ENCODE measurements at regions not wholly inside any gene's neighbourhood (a gene's known extent, or its start where the extent isn't known, plus 50 kb on each side); places are given as distances from the start of the nearest gene placed in this dataset.

DNA sequence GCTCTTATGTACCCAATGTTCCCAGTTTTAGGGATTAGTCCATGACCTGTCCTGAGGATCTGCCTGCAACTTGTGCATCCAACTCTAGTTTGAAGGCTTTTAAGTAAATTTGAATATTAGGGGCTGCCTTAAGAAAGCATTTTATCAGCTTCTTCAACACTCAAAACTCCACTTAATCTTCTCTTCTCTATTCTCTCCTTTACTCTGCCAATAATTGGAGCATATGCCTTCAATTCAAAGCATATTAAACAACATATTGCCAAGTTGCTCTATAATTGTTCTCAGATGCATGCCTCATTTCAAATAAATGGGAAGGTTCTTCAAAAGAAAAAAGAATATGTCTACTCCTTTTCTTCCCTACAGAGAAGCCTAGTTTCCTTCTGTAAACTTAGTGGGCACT lies 84.8 kb upstream of the NCKAP5 start:
- Mint-ChIP-seq H3K4me3 (no peak overlapping the region), H3K36me3 (no peaks in the 10 kb centered on the region), H3K4me1 (no peaks in the 10 kb centered on the region), H3K27me3 (no peaks in the 10 kb centered on the region), H3K27ac (no peak overlapping the region), H3K9me3 (peaks cover 2% of the 10 kb centered on the region)
- ATAC-seq (ENCODE audit: low read depth) (no peak), DNase-seq (ENCODE audit: low spot score in 2 of 2) (no peak)

DNA sequence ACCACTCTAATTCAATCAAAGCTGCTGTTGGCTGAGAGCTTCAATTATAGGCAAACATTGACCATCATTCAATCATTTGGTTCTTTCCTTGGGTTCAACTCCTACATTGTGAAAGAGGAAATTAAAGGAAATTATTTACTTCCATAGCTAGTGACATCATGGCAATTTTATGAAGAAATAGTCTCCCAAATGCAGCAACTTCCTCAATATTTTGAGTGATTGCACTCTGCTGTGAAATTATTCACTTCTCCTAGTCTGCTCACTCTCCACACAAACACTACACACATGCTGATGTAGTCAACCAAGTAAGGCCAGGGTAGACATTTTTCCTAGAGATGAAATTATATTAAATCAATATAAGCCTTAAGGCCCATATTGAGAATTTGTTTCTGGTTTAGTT lies 86.7 kb upstream of the NCKAP5 start:
- ATAC-seq (ENCODE audit: low read depth) (no peak), DNase-seq (ENCODE audit: low spot score in 2 of 2) (no peak)
- Mint-ChIP-seq H3K9me3 (no peaks in the 10 kb centered on the region), H3K4me1 (no peaks in the 10 kb centered on the region), H3K27me3 (peaks cover 1% of the 10 kb centered on the region), H3K36me3 (no peaks in the 10 kb centered on the region), H3K27ac (no peak overlapping the region), H3K4me3 (no peak overlapping the region)

DNA sequence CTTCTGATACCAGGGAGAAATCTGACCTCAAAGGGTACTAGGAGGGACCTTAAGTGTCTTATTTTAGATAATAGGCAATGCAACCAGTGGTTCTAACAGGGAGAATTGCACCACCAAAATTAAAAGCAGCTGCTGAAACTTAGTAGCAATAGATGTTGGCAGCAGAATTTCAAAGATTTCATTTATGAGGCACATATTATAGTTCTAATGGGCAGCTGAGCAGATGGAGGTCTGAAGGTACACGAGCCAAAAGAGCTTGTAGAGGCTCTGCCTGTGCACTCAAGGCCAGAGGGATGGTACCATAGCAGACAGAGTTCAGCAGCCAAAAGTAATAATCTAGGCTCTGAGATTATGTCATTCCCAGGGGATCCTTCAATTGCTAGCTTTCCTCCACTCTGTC lies 87.3 kb upstream of the NCKAP5 start:
- Mint-ChIP-seq H3K4me3 (no peak overlapping the region), H3K27ac (no peak overlapping the region), H3K4me1 (no peaks in the 10 kb centered on the region), H3K36me3 (no peaks in the 10 kb centered on the region), H3K27me3 (peaks cover 1% of the 10 kb centered on the region), H3K9me3 (no peaks in the 10 kb centered on the region)
- ATAC-seq (ENCODE audit: low read depth) (no peak), DNase-seq (ENCODE audit: low spot score in 2 of 2) (no peak)

- H3K9me3 Mint-ChIP-seq, result no peaks in the 10 kb centered on the region
- H3K27ac Mint-ChIP-seq, result no peak overlapping the region
- DNase-seq (ENCODE audit: low spot score in 2 of 2) (no peak), ATAC-seq (ENCODE audit: low read depth) (no peak)
- no peaks in the 10 kb centered on the region for H3K36me3 Mint-ChIP-seq
- no peaks in the 10 kb centered on the region for H3K4me1 Mint-ChIP-seq
- H3K4me3 Mint-ChIP-seq, result no peak overlapping the region
- H3K27me3 Mint-ChIP-seq, result peaks cover 1% of the 10 kb centered on the region
Observed at GRCh38 chr2:133657591-133657990, 89.3 kb upstream of the NCKAP5 start.

- no peaks in the 10 kb centered on the region for H3K4me1 Mint-ChIP-seq
- no peak for ATAC-seq (ENCODE audit: low read depth)
- no peak overlapping the region for H3K4me3 Mint-ChIP-seq
- no peaks in the 10 kb centered on the region for H3K9me3 Mint-ChIP-seq
- H3K36me3 Mint-ChIP-seq, result no peaks in the 10 kb centered on the region
- no peak for DNase-seq (ENCODE audit: low spot score in 2 of 2)
- no peak overlapping the region for H3K27ac Mint-ChIP-seq
- H3K27me3 Mint-ChIP-seq, result peaks cover 1% of the 10 kb centered on the region
Observed at GRCh38 chr2:133658020-133658903, 90.0 kb upstream of the NCKAP5 start.

DNA sequence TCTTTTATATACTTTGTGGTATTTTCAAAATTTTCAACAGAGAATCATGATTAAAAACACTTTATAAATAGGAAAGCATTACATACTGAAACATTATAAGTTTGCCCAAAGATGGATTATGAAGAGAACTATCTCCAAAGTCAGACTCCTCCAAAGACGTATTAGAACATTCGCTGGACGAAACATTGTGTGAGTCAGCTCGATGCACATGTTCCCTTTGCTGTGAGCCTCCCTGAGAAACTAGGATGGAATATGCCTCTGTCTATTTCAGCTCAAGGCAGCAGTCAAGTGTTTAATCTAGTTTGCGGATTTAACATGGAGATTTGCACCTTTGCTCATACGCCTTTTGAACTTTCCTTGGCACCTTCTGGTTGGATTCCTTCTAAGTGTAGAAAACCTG lies 92.2 kb upstream of the NCKAP5 start:
- H3K27ac Mint-ChIP-seq, result no peak overlapping the region
- H3K9me3 Mint-ChIP-seq, result no peaks in the 10 kb centered on the region
- DNase-seq (ENCODE audit: low spot score in 2 of 2), result no peak
- no peak overlapping the region for H3K4me3 Mint-ChIP-seq
- no peaks in the 10 kb centered on the region for H3K36me3 Mint-ChIP-seq
- H3K27me3 Mint-ChIP-seq, result peaks cover 1% of the 10 kb centered on the region
- no peaks in the 10 kb centered on the region for H3K4me1 Mint-ChIP-seq
- ATAC-seq (ENCODE audit: low read depth), result no peak

- no peaks in the 10 kb centered on the region for H3K36me3 Mint-ChIP-seq
- H3K4me1 Mint-ChIP-seq, result no peaks in the 10 kb centered on the region
- H3K4me3 Mint-ChIP-seq, result no peak overlapping the region
- peaks cover 1% of the 10 kb centered on the region for H3K27me3 Mint-ChIP-seq
- DNase-seq (ENCODE audit: low spot score in 2 of 2), result no peak
- no peak overlapping the region for H3K27ac Mint-ChIP-seq
- no peaks in the 10 kb centered on the region for H3K9me3 Mint-ChIP-seq
- ATAC-seq (ENCODE audit: low read depth), result no peak
Observed at GRCh38 chr2:133661392-133661791, 93.1 kb upstream of the NCKAP5 start.

DNA sequence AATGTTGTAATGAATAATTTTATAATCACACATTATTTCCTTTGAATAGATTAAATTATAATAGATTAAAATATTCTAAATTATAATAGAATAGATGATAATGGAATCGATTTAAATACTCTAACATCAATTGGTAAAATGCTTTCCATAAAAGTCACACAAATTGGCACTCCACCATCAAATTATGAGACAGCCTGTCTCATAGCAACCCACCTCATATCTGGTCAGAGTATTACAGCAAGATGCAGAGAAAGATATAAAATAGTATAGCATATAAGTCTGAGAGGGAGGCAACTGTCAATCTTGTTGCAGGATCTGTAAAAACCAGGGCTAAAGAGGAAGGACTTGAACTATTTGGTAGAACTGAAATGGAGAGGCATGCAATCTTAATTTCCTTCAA lies 98.4 kb upstream of the NCKAP5 start:
- Mint-ChIP-seq H3K4me1 (no peaks in the 10 kb centered on the region), H3K4me3 (no peak overlapping the region), H3K36me3 (peaks cover 3% of the 10 kb centered on the region), H3K27me3 (peaks cover 2% of the 10 kb centered on the region), H3K9me3 (peaks cover 4% of the 10 kb centered on the region), H3K27ac (no peak overlapping the region)
- no peak for DNase-seq (ENCODE audit: low spot score in 2 of 2)
- no peak for ATAC-seq (ENCODE audit: low read depth)

DNA sequence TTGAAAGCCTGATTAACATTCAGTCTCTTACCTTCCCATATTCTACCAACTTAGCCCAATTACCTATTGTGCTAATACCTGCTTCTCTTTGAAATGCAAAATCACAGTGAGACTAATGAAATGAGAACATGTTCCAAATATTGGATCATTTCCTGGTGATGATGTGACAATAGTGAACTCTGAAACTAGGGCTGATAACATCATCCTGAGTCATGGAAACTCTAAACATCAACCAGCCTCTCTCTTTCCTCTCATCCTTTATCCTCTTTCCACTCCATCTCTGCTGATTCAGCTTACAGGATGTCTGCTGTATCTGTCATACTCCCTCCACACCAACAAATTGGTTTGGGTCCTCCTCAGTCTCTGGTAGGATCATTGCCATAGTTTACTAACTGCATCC lies 98.8 kb upstream of the NCKAP5 start:
- Mint-ChIP-seq H3K4me1 (no peaks in the 10 kb centered on the region), H3K9me3 (peaks cover 4% of the 10 kb centered on the region), H3K27me3 (peaks cover 2% of the 10 kb centered on the region), H3K27ac (no peak overlapping the region), H3K4me3 (no peak overlapping the region), H3K36me3 (peaks cover 3% of the 10 kb centered on the region)
- no peak for ATAC-seq (ENCODE audit: low read depth)
- no peak for DNase-seq (ENCODE audit: low spot score in 2 of 2)

DNA sequence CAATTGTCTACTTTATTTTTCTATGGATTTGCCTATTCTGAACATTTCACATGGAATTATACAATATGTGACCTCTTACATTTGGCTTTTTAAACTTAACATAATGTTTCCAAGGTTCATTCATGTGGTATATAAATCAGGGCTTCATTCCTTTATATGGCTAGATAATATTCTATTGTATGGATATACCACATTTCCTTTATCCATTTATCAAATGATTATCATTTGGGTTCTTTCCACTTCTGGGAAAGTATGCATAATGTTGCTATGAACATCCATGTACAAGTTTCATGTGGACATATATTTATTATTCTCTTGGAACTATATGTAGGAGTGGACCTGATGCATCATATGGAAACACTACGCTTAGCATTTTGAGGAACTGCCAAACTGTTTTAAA lies 99.7 kb upstream of the NCKAP5 start:
- H3K36me3 Mint-ChIP-seq, result peaks cover 3% of the 10 kb centered on the region
- H3K27me3 Mint-ChIP-seq, result peaks cover 2% of the 10 kb centered on the region
- DNase-seq (ENCODE audit: low spot score in 2 of 2) (no peak), ATAC-seq (ENCODE audit: low read depth) (no peak)
- H3K4me1 Mint-ChIP-seq, result no peaks in the 10 kb centered on the region
- H3K4me3 Mint-ChIP-seq, result no peak overlapping the region
- H3K27ac Mint-ChIP-seq, result no peak overlapping the region
- peaks cover 4% of the 10 kb centered on the region for H3K9me3 Mint-ChIP-seq

GRCh38 chr2:133668547-133668946 lies 100.3 kb upstream of the NCKAP5 start:
- Mint-ChIP-seq H3K9me3 (peaks cover 4% of the 10 kb centered on the region), H3K27ac (no peak overlapping the region)

GRCh38 chr2:133673305-133673905 lies 105.1 kb upstream of the NCKAP5 start:
- Mint-ChIP-seq H3K27me3 (peaks cover 5% of the 10 kb centered on the region), H3K36me3 (peaks cover 3% of the 10 kb centered on the region), H3K27ac (no peak overlapping the region), H3K4me3 (no peak overlapping the region), H3K9me3 (peaks cover 4% of the 10 kb centered on the region), H3K4me1 (no peaks in the 10 kb centered on the region)
- ATAC-seq (ENCODE audit: low read depth) (no peak), DNase-seq (ENCODE audit: low spot score in 2 of 2) (no peak)

More at GRCh38 chr2:133668547-133668946, 100.3 kb upstream of the NCKAP5 start:
- peaks cover 2% of the 10 kb centered on the region for H3K27me3 Mint-ChIP-seq
- peaks cover 3% of the 10 kb centered on the region for H3K36me3 Mint-ChIP-seq
- ATAC-seq (ENCODE audit: low read depth) (no peak), DNase-seq (ENCODE audit: low spot score in 2 of 2) (no peak)
- no peak overlapping the region for H3K4me3 Mint-ChIP-seq
- H3K4me1 Mint-ChIP-seq, result no peaks in the 10 kb centered on the region

DNA sequence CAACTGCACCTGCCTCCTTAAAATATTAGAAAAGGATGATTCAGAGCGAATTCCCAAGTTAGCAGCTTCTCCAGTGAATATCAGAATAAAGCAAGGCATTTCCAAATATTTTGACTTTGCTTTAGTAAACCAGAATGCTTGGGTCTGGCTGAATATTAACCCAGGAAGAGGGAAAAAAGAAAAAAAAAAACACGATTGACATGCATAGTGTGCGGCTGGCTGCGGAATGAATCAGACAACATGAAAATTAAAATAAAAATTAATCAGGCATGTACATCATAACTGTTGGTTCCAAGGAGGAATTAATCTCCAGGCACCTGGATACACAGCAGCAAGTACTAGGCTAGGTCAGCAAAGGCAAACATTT lies 105.8 kb upstream of the NCKAP5 start:
- DNase-seq (ENCODE audit: low spot score in 2 of 2) (no peak), ATAC-seq (ENCODE audit: low read depth) (no peak)
- H3K36me3 Mint-ChIP-seq, result peaks cover 1% of the 10 kb centered on the region
- H3K27me3 Mint-ChIP-seq, result peaks cover 3% of the 10 kb centered on the region
- H3K9me3 Mint-ChIP-seq, result peaks cover 2% of the 10 kb centered on the region
- no peaks in the 10 kb centered on the region for H3K4me1 Mint-ChIP-seq
- no peak overlapping the region for H3K27ac Mint-ChIP-seq
- no peak overlapping the region for H3K4me3 Mint-ChIP-seq

GRCh38 chr2:133674433-133675331 lies 106.4 kb upstream of the NCKAP5 start:
- H3K27me3 Mint-ChIP-seq, result peaks cover 3% of the 10 kb centered on the region
- H3K9me3 Mint-ChIP-seq, result no peaks in the 10 kb centered on the region
- ATAC-seq (ENCODE audit: low read depth) (no peak), DNase-seq (ENCODE audit: low spot score in 2 of 2) (no peak)
- H3K4me1 Mint-ChIP-seq, result no peaks in the 10 kb centered on the region
- no peaks in the 10 kb centered on the region for H3K36me3 Mint-ChIP-seq
- no peak overlapping the region for H3K27ac Mint-ChIP-seq
- no peak overlapping the region for H3K4me3 Mint-ChIP-seq
